Pancreas (tissue), 10 donors: ENCODE measurements at regions not wholly inside any gene's neighbourhood (a gene's known extent, or its start where the extent isn't known, plus 50 kb on each side); places are given as distances from the start of the nearest gene placed in this dataset.

Experiments used
- ATAC-seq, 4 donors: fragments of 200-7000 bp; cut with Tn5 transposase; one replicate each; pipeline versions ENCODE4 v1.8.0 to v1.9.1; 2020; ENCODE audit warnings: mild to moderate bottlenecking in 4 of 4, moderate library complexity in 4 of 4
- DNase-seq, 6 donors: peaks; one replicate each; pipeline ENCODE4 v3.0.0-alpha.2; 2020
- FAIRE-seq: peaks from 2 replicates; lab custom pipeline; 2012; peaks lifted over from hg19 to GRCh38; lab: Jason Lieb, UNC
- H3K27ac ChIP-seq, 4 donors: fragments of 200-600 bp; sonication (generic); 1 replicate in 3 of 4; 2 replicates in 1 of 4; pipeline versions ENCODE4 v1.5.0 to v1.8.0; 2020
- H3K27me3 ChIP-seq, 4 donors: fragments of 200-600 bp; one replicate each; pipeline ENCODE4 v1.8.0; 2021
- H3K36me3 ChIP-seq, 3 donors: fragments of 200-600 bp; sonication (generic) in 1 of 3; one replicate each; pipeline versions ENCODE4 v1.5.0 to v1.8.0; 2020 to 2021
- H3K4me1 ChIP-seq, 3 donors: fragments of 200-600 bp; one replicate each; pipeline ENCODE4 v1.8.0; 2021
- H3K4me3 ChIP-seq, 4 donors: fragments of 200-600 bp; sonication (generic) in 2 of 4; one replicate each; pipeline versions ENCODE4 v1.5.0 to v1.8.0; 2020 to 2021
- H3K9me3 ChIP-seq, 4 donors: fragments of 200-600 bp; one replicate each; pipeline ENCODE4 v1.8.0; 2021
- CTCF ChIP-seq, 4 donors: fragments of 200-600 bp; sonication (generic) in 3 of 4; IDR thresholded peaks; one replicate each; pipeline versions ENCODE4 v1.5.0 to v1.8.0; 2021; ENCODE audit warnings: antibody characterized with exemption in 4 of 4
- WGBS, 2 donors: extraction: QIAGEN DNeasy Blood & Tissue Kit; methylation state at CpG; one replicate each; pipeline ENCODE4 v1.1.7; 2013; 5-methylcytosine and 5-hydroxymethylcytosine counted together
- intact Hi-C, 3 donors: fragments of 100-400 bp; cut with DNase I; formaldehyde crosslinking; loops; one replicate each; pipeline versions ENCODE4 v1.11.1 to v1.14.2; 2022
- donor health status: healthy with polysubstance abuse.
- donor health status: DM: no; HTN: no; CAD: no; lungs with moderate emphysema.
- donor health status: DM: no; HTN: no; CAD: no.
- donor health status: control.
- donor health status: control.
- donor health status: Bipolar disorder and iron deficiency.
- donor health status: DM: yes; HTN: yes; CAD: no.
- donor health status: DM: no; HTN: no; CAD: no.
- donor health status: DM: no; HTN: no; CAD: no.
- donor health status: DM: yes; HTN: yes; CAD: no.

GRCh38 chr3:180829409-180830405 is 82.8 kb upstream of the FXR1 start:
- H3K9me3 ChIP-seq, result no peaks in the 10 kb centered on the region
- TF ChIP-seq CTCF (IDR thresholded peaks at IDR 0.05), result no peak
- intact Hi-C loops, result no loop called here
- 87 to 89% methylated on average over 37 of the region's 37 CpGs for WGBS, 2 donors
- ATAC-seq (no peak), DNase-seq (peak in 1 of 6 donors; percentile 67), FAIRE-seq (no peak)
- no peaks in the 10 kb centered on the region for H3K36me3 ChIP-seq
- H3K4me1 ChIP-seq, result no peaks in the 10 kb centered on the region
- H3K27me3 ChIP-seq, result no peaks in the 10 kb centered on the region
- H3K4me3 ChIP-seq, result no peak overlapping the region
- no peak overlapping the region for H3K27ac ChIP-seq

- no peak for TF ChIP-seq CTCF (IDR thresholded peaks at IDR 0.05)
- H3K4me1 ChIP-seq, result no peaks in the 10 kb centered on the region
- no peaks in the 10 kb centered on the region for H3K36me3 ChIP-seq
Observed at GRCh38 chr3:180835501-180835900, 77.0 kb upstream of the FXR1 start.

GRCh38 chr3:180836766-180837165 is 75.7 kb upstream of the FXR1 start:
- no peak for DNase-seq
- Histone ChIP-seq H3K27ac (no peak overlapping the region), H3K4me3 (no peak overlapping the region), H3K9me3 (no peaks in the 10 kb centered on the region), H3K4me1 (no peaks in the 10 kb centered on the region), H3K27me3 (no peaks in the 10 kb centered on the region), H3K36me3 (no peaks in the 10 kb centered on the region)
- no peak for TF ChIP-seq CTCF (IDR thresholded peaks at IDR 0.05)
- 63 to 64% methylated on average over 1 of the region's 1 CpG for WGBS, 2 donors
- intact Hi-C loops, result no loop called here
- ATAC-seq, result no peak
- FAIRE-seq, result no peak

More at GRCh38 chr3:180835501-180835900, 77.0 kb upstream of the FXR1 start:
- FAIRE-seq (no peak), ATAC-seq (no peak), DNase-seq (no peak)
- Histone ChIP-seq H3K9me3 (no peaks in the 10 kb centered on the region), H3K4me3 (no peak overlapping the region), H3K27me3 (no peaks in the 10 kb centered on the region), H3K27ac (no peak overlapping the region)
- intact Hi-C loops, result no loop called here
- WGBS, 2 donors, result 59 to 69% methylated on average over 2 of the region's 2 CpGs

GRCh38 chr3:180854887-180855286 is 57.6 kb upstream of the FXR1 start:
- ATAC-seq, result no peak
- TF ChIP-seq CTCF (IDR thresholded peaks at IDR 0.05), result no peak
- Histone ChIP-seq H3K9me3 (no peaks in the 10 kb centered on the region), H3K27ac (no peak overlapping the region), H3K27me3 (no peaks in the 10 kb centered on the region), H3K36me3 (no peaks in the 10 kb centered on the region), H3K4me1 (no peaks in the 10 kb centered on the region), H3K4me3 (no peak overlapping the region)
- FAIRE-seq, result no peak
- DNase-seq, result no peak
- 34 to 50% methylated on average over 2 of the region's 2 CpGs for WGBS, 2 donors
- intact Hi-C loops, result no loop called here

GRCh38 chr3:180855364-180855763 is 57.1 kb upstream of the FXR1 start:
- no peak overlapping the region for H3K4me3 ChIP-seq
- no peaks in the 10 kb centered on the region for H3K9me3 ChIP-seq
- no peak overlapping the region for H3K27ac ChIP-seq
- TF ChIP-seq CTCF (IDR thresholded peaks at IDR 0.05), result no peak
- FAIRE-seq, result no peak
- ATAC-seq, result no peak
- no peaks in the 10 kb centered on the region for H3K27me3 ChIP-seq
- DNase-seq, result no peak
- no peaks in the 10 kb centered on the region for H3K36me3 ChIP-seq
- no peaks in the 10 kb centered on the region for H3K4me1 ChIP-seq
- intact Hi-C loops, result no loop called here
- 6% methylated on average over 2 of the region's 2 CpGs for WGBS, 2 donors
